CD4-positive, alpha-beta memory T cell (primary cell): ENCODE measurements at regions not wholly inside any gene's neighbourhood (a gene's known extent, or its start where the extent isn't known, plus 50 kb on each side); places are given as distances from the start of the nearest gene placed in this dataset.

Experiments
- CTCF ChIA-PET: fragments of 350-600 bp; sonication (Branson Sonifier 250); formaldehyde crosslinking; loops from one replicate; lab custom pipeline; 2021; ENCODE audit warnings: inconsistent platforms; ENCODE audit not compliant: partially characterized antibody; lab: Charles Lee
- POLR2A ChIA-PET: fragments of 350-600 bp; sonication (Branson Sonifier 250); formaldehyde crosslinking; loops from one replicate; lab custom pipeline; 2021; ENCODE audit not compliant: partially characterized antibody; lab: Charles Lee
- DNase-seq, 5 donors: peaks; one replicate each; pipeline versions ENCODE4 v3.0.0 to v3.0.0-alpha.2; 2020 to 2022; ENCODE audit warnings: mixed read lengths in 1 of 5
- H3K27ac ChIP-seq: one replicate; pipeline ENCODE4 v1.7.0; 2013; ENCODE audit warnings: low read depth, low read length
- H3K27me3 ChIP-seq: 2 replicates; pipeline ENCODE4 v1.7.0; 2013; ENCODE audit warnings: mild to moderate bottlenecking, low read length, moderate library complexity; ENCODE audit not compliant: insufficient read depth
- H3K36me3 ChIP-seq: 2 replicates; pipeline ENCODE4 v1.7.0; 2013; ENCODE audit warnings: mild to moderate bottlenecking, low read length, moderate library complexity; ENCODE audit not compliant: insufficient read depth
- H3K4me1 ChIP-seq: 2 replicates; pipeline ENCODE4 v1.7.0; 2013; ENCODE audit warnings: mild to moderate bottlenecking, low read length, moderate library complexity; ENCODE audit not compliant: insufficient read depth
- H3K4me3 ChIP-seq, 2 donors: one replicate each; pipeline ENCODE4 v1.7.0; 2013; ENCODE audit warnings: low read length in 2 of 2, mild to moderate bottlenecking in 1 of 2
- H3K9me3 ChIP-seq, 2 donors: one replicate each; pipeline ENCODE4 v1.7.0; 2013; ENCODE audit warnings: low read length in 2 of 2, control low read depth in 1 of 2; ENCODE audit not compliant: control insufficient read depth in 1 of 2
- H3K27ac Mint-ChIP-seq, 7 donors: one replicate each; pipeline ENCODE4 v1.8.0; 2020 to 2021; ENCODE audit warnings: mixed read lengths in 7 of 7, mild to moderate bottlenecking in 6 of 7, inconsistent platforms in 3 of 7, moderate library complexity in 3 of 7
- H3K27me3 Mint-ChIP-seq, 2 donors: one replicate each; pipeline ENCODE4 v1.8.0; 2020 to 2021; ENCODE audit warnings: mixed read lengths in 2 of 2
- H3K36me3 Mint-ChIP-seq, 2 donors: one replicate each; pipeline ENCODE4 v1.8.0; 2020 to 2021; ENCODE audit warnings: mixed read lengths in 2 of 2, inconsistent platforms in 1 of 2, mild to moderate bottlenecking in 1 of 2
- H3K4me1 Mint-ChIP-seq, 4 donors: one replicate each; pipeline ENCODE4 v1.8.0; 2020 to 2021; ENCODE audit warnings: mixed read lengths in 4 of 4, mild to moderate bottlenecking in 1 of 4
- H3K4me3 Mint-ChIP-seq, 8 donors: one replicate each; pipeline ENCODE4 v1.8.0; 2020 to 2021; ENCODE audit warnings: mixed read lengths in 8 of 8, mild to moderate bottlenecking in 7 of 8, moderate library complexity in 6 of 8, inconsistent platforms in 3 of 8
- H3K9me3 Mint-ChIP-seq, 8 donors: one replicate each; pipeline ENCODE4 v1.8.0; 2020 to 2021; ENCODE audit warnings: mixed read lengths in 8 of 8, mild to moderate bottlenecking in 5 of 8, inconsistent platforms in 3 of 8, moderate library complexity in 1 of 8
- intact Hi-C: fragments of 100-400 bp; cut with micrococcal nuclease; formaldehyde crosslinking; loops from one replicate; pipeline ENCODE4 v1.15.1; 2023

GRCh38 chr17:13941781-13942180 lies 127.5 kb upstream of the COX10 start:
- no peaks in the 10 kb centered on the region for H3K4me1 ChIP-seq
- no peaks in the 10 kb centered on the region for H3K9me3 ChIP-seq
- Mint-ChIP-seq H3K27me3 (no peaks in the 10 kb centered on the region), H3K4me3 (no peak overlapping the region), H3K27ac (no peak overlapping the region), H3K9me3 (peaks cover 0 to 15% (median 10%) of the 10 kb centered on the region in 8 donors), H3K4me1 (no peaks in the 10 kb centered on the region), H3K36me3 (peaks cover 3 to 20% of the 10 kb centered on the region in 2 donors)
- no peak overlapping the region for H3K4me3 ChIP-seq
- intact Hi-C loops = no loop called here
- no peak for DNase-seq
- H3K27me3 ChIP-seq = no peaks in the 10 kb centered on the region
- ChIA-PET CTCF (no interaction called here), POLR2A (no interaction called here)
- H3K27ac ChIP-seq = no peak overlapping the region
- no peaks in the 10 kb centered on the region for H3K36me3 ChIP-seq

- Histone ChIP-seq H3K4me1 (no peaks in the 10 kb centered on the region), H3K27me3 (no peaks in the 10 kb centered on the region), H3K36me3 (no peaks in the 10 kb centered on the region), H3K27ac (no peak overlapping the region), H3K4me3 (no peak overlapping the region), H3K9me3 (no peaks in the 10 kb centered on the region)
- Mint-ChIP-seq H3K4me1 (no peaks in the 10 kb centered on the region), H3K36me3 (peaks cover 1 to 20% of the 10 kb centered on the region in 2 donors), H3K27me3 (no peaks in the 10 kb centered on the region), H3K9me3 (peaks cover 0 to 15% (median 9%) of the 10 kb centered on the region in 8 donors), H3K4me3 (no peak overlapping the region), H3K27ac (no peak overlapping the region)
- ChIA-PET CTCF (no interaction called here), POLR2A (no interaction called here)
- DNase-seq = no peak
- intact Hi-C loops = no loop called here
These were observed 125.4 kb upstream of the COX10 start for GRCh38 chr17:13943909-13944308.

GRCh38 chr17:13947499-13947898 lies 121.8 kb upstream of the COX10 start:
- Histone ChIP-seq H3K27ac (no peak overlapping the region), H3K36me3 (no peaks in the 10 kb centered on the region), H3K4me1 (no peaks in the 10 kb centered on the region), H3K9me3 (no peaks in the 10 kb centered on the region), H3K4me3 (no peak overlapping the region), H3K27me3 (no peaks in the 10 kb centered on the region)
- Mint-ChIP-seq H3K4me3 (no peak overlapping the region), H3K36me3 (no peaks in the 10 kb centered on the region), H3K27ac (no peak overlapping the region), H3K4me1 (no peaks in the 10 kb centered on the region), H3K9me3 (no peaks in the 10 kb centered on the region), H3K27me3 (no peaks in the 10 kb centered on the region)
- ChIA-PET CTCF (no interaction called here), POLR2A (no interaction called here)
- no peak for DNase-seq
- intact Hi-C loops = no loop called here

GRCh38 chr17:13952009-13952750 lies 117.1 kb upstream of the COX10 start:
- no peaks in the 10 kb centered on the region for H3K4me1 ChIP-seq
- intact Hi-C loops = no loop called here
- Mint-ChIP-seq H3K4me3 (no peak overlapping the region), H3K27me3 (no peaks in the 10 kb centered on the region), H3K36me3 (peaks cover under 1 to 4% of the 10 kb centered on the region in 2 donors), H3K27ac (no peak overlapping the region), H3K4me1 (no peaks in the 10 kb centered on the region), H3K9me3 (no peaks in the 10 kb centered on the region)
- ChIA-PET POLR2A (no interaction called here), CTCF (no interaction called here)
- no peaks in the 10 kb centered on the region for H3K27me3 ChIP-seq
- H3K36me3 ChIP-seq = no peaks in the 10 kb centered on the region
- H3K27ac ChIP-seq = no peak overlapping the region
- no peaks in the 10 kb centered on the region for H3K9me3 ChIP-seq
- no peak overlapping the region for H3K4me3 ChIP-seq
- no peak for DNase-seq

GRCh38 chr17:13953841-13954240 lies 115.5 kb upstream of the COX10 start:
- no peaks in the 10 kb centered on the region for H3K27me3 ChIP-seq
- no peak overlapping the region for H3K4me3 ChIP-seq
- no peak overlapping the region for H3K4me3 Mint-ChIP-seq
- peaks cover 1 to 4% of the 10 kb centered on the region in 2 donors for H3K36me3 Mint-ChIP-seq
- H3K9me3 ChIP-seq = no peaks in the 10 kb centered on the region
- H3K27me3 Mint-ChIP-seq = no peaks in the 10 kb centered on the region
- H3K4me1 ChIP-seq = no peaks in the 10 kb centered on the region
- ChIA-PET POLR2A (interaction anchor here (0.9 kb wide), 1 partner anchor 8 kb away, joined by 3 read pairs; no protein-coding TSS in a partner anchor), CTCF (no interaction called here)
- no peaks in the 10 kb centered on the region for H3K36me3 ChIP-seq
- intact Hi-C loops = no loop called here
- DNase-seq = no peak
- no peaks in the 10 kb centered on the region for H3K4me1 Mint-ChIP-seq
- no peaks in the 10 kb centered on the region for H3K9me3 Mint-ChIP-seq
- no peak overlapping the region for H3K27ac Mint-ChIP-seq
- H3K27ac ChIP-seq = no peak overlapping the region

- no peak overlapping the region for H3K27ac Mint-ChIP-seq
- CTCF ChIA-PET = no interaction called here
These were observed 111.7 kb upstream of the COX10 start for GRCh38 chr17:13957636-13958035.

GRCh38 chr17:13958773-13959172 lies 110.5 kb upstream of the COX10 start:
- no peak overlapping the region for H3K4me3 Mint-ChIP-seq
- Histone ChIP-seq H3K9me3 (no peaks in the 10 kb centered on the region), H3K4me3 (no peak overlapping the region), H3K27ac (no peak overlapping the region), H3K36me3 (no peaks in the 10 kb centered on the region), H3K4me1 (no peaks in the 10 kb centered on the region), H3K27me3 (no peaks in the 10 kb centered on the region)
- peaks cover 4 to 6% (median 5%) of the 10 kb centered on the region in 4 donors for H3K4me1 Mint-ChIP-seq
- DNase-seq = no peak
- no peaks in the 10 kb centered on the region for H3K27me3 Mint-ChIP-seq
- ChIA-PET POLR2A (no interaction called here), CTCF (no interaction called here)
- no peaks in the 10 kb centered on the region for H3K9me3 Mint-ChIP-seq
- H3K36me3 Mint-ChIP-seq = peaks cover 1 to 4% of the 10 kb centered on the region in 2 donors
- H3K27ac Mint-ChIP-seq = no peak overlapping the region
- intact Hi-C loops = no loop called here

More at GRCh38 chr17:13957636-13958035, 111.7 kb upstream of the COX10 start:
- Histone ChIP-seq H3K27me3 (no peaks in the 10 kb centered on the region), H3K9me3 (no peaks in the 10 kb centered on the region), H3K4me1 (no peaks in the 10 kb centered on the region), H3K27ac (no peak overlapping the region), H3K36me3 (no peaks in the 10 kb centered on the region), H3K4me3 (no peak overlapping the region)
- no peak for DNase-seq
- peaks cover 1 to 4% of the 10 kb centered on the region in 2 donors for H3K36me3 Mint-ChIP-seq
- peaks cover 2 to 3% (median 3%) of the 10 kb centered on the region in 4 donors for H3K4me1 Mint-ChIP-seq
- H3K27me3 Mint-ChIP-seq = no peaks in the 10 kb centered on the region
- intact Hi-C loops = no loop called here
- no peak overlapping the region for H3K4me3 Mint-ChIP-seq
- POLR2A ChIA-PET = no interaction called here
- no peaks in the 10 kb centered on the region for H3K9me3 Mint-ChIP-seq
